PC-3 (cell line): ENCODE measurements at regions not wholly inside any gene's neighbourhood (a gene's known extent, or its start where the extent isn't known, plus 50 kb on each side); places are given as distances from the start of the nearest gene placed in this dataset.

Experiments used
- ATAC-seq: fragments of 200-7000 bp; cut with Tn5 transposase; 2 replicates; pipeline ENCODE4 v1.9.1; 2020; ENCODE audit warnings: mild to moderate bottlenecking, moderate library complexity
- BruUV-seq: library from RNA; stranded (reverse); fragments of 400-500 nt; replicated peaks from 2 replicates; lab custom pipeline; 2021; lab: Mats Ljungman, UMichigan
- CTCF ChIA-PET: fragments of 300-600 bp; sonication (Branson Sonifier 250); formaldehyde crosslinking; loops from one replicate; lab custom pipeline; 2022; ENCODE audit warnings: antibody characterized with exemption; lab: Charles Lee
- POLR2A ChIA-PET: fragments of 300-600 bp; sonication (Branson Sonifier 250); formaldehyde crosslinking; loops from one replicate; lab custom pipeline; 2022; ENCODE audit warnings: antibody characterized with exemption; ENCODE audit not compliant: unreplicated experiment; lab: Charles Lee
- DNase-seq: peaks from one replicate; pipeline ENCODE4 v3.0.0-alpha.2; 2015
- H2AFZ ChIP-seq: fragments of 300-600 bp; sonication (generic); 2 replicates; pipeline ENCODE4 v1.6.0; 2016; ENCODE audit warnings: antibody characterized with exemption, low read length
- H3F3A ChIP-seq: fragments of 300-600 bp; sonication (generic); one replicate; pipeline ENCODE4 v1.6.0; 2017; ENCODE audit warnings: antibody characterized with exemption, low read length, control low read depth, mild to moderate bottlenecking; ENCODE audit not compliant: unreplicated experiment
- H3K27ac ChIP-seq: fragments of 300-600 bp; sonication (generic); 2 replicates; pipeline ENCODE4 v1.5.1; 2016; ENCODE audit warnings: mild to moderate bottlenecking, low read length
- H3K27me3 ChIP-seq: fragments of 300-600 bp; sonication (generic); 2 replicates; pipeline ENCODE4 v1.6.1; 2016; ENCODE audit warnings: low read length, mixed read lengths
- H3K36me3 ChIP-seq: fragments of 300-600 bp; sonication (generic); 2 replicates; pipeline ENCODE4 v1.6.1; 2016; ENCODE audit warnings: low read depth, mixed run types, low read length, mixed read lengths
- H3K4me1 ChIP-seq: fragments of 300-600 bp; sonication (generic); 2 replicates; pipeline ENCODE4 v1.5.1; 2016; ENCODE audit warnings: low read length; ENCODE audit not compliant: insufficient read depth
- H3K4me2 ChIP-seq: fragments of 300-600 bp; sonication (generic); 2 replicates; pipeline ENCODE4 v1.6.0; 2016; ENCODE audit warnings: low read length
- H3K4me3 ChIP-seq: fragments of 300-600 bp; sonication (generic); 2 replicates; pipeline ENCODE4 v1.5.1; 2016; ENCODE audit warnings: mild to moderate bottlenecking, low read length, mixed read lengths
- H3K79me2 ChIP-seq: fragments of 300-600 bp; sonication (generic); 2 replicates; pipeline ENCODE4 v1.6.1; 2017; ENCODE audit warnings: low read length, mixed read lengths
- H3K9ac ChIP-seq: fragments of 300-600 bp; sonication (generic); 2 replicates; pipeline ENCODE4 v1.6.0; 2016; ENCODE audit warnings: mild to moderate bottlenecking, low read length
- H3K9me2 ChIP-seq: fragments of 300-600 bp; sonication (generic); replicated peaks from 2 replicates; pipeline ENCODE4 v1.6.1; 2016; ENCODE audit warnings: mixed run types, low read length, mixed read lengths
- H3K9me3 ChIP-seq: fragments of 300-600 bp; sonication (generic); 2 replicates; pipeline ENCODE4 v1.6.1; 2016; ENCODE audit warnings: low read length, mixed read lengths
- H4K20me1 ChIP-seq: fragments of 300-600 bp; sonication (generic); 2 replicates; pipeline ENCODE4 v1.6.1; 2016; ENCODE audit warnings: low read length, mixed read lengths
- EZH2 ChIP-seq: fragments of 300-600 bp; sonication (generic); IDR thresholded peaks from one replicate; pipeline ENCODE4 v1.6.1; 2017; ENCODE audit warnings: antibody characterized with exemption, mild to moderate bottlenecking, low read length; ENCODE audit not compliant: unreplicated experiment
- EZH2phosphoT487 ChIP-seq: fragments of 300-600 bp; sonication (generic); IDR thresholded peaks from 2 replicates; pipeline ENCODE4 v1.6.1; 2018; ENCODE audit warnings: mild to moderate bottlenecking, antibody characterized with exemption, low read length, borderline replicate concordance
- intact Hi-C: fragments of 100-400 bp; cut with micrococcal nuclease; formaldehyde crosslinking; loops from 2 replicates; pipeline ENCODE4 v1.9.0; 2023
- TF ChIP-seq, protein P1 (sequence below): fragments of 300-600 bp; sonication (generic); conservative IDR thresholded peaks from 2 replicates; pipeline ENCODE4 v1.5.1; 2017; ENCODE audit warnings: antibody characterized with exemption, low read depth, mild to moderate bottlenecking, low read length

DNA sequence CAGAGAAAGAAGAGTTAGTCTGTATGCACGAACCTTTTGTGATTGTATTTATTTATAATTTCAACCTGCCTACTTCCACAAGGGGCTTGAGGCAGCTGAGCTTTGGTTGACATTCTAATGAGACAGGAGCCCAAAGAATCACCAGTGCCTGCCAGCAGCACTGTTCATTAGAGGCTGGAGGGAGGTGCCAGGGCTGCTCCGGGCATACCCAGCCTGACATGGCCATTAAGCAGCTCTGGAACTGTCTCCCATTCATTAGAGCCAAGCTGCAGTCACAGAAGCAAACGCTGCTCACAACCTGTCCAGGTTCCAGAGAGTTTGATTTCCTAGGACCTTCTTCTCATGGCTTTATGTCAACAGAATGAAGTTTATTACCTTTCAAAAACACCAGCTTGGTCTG lies 425.5 kb downstream of the RFC3 start:
- TF ChIP-seq EZH2phosphoT487, result no peak
- TF ChIP-seq, protein P1, sequence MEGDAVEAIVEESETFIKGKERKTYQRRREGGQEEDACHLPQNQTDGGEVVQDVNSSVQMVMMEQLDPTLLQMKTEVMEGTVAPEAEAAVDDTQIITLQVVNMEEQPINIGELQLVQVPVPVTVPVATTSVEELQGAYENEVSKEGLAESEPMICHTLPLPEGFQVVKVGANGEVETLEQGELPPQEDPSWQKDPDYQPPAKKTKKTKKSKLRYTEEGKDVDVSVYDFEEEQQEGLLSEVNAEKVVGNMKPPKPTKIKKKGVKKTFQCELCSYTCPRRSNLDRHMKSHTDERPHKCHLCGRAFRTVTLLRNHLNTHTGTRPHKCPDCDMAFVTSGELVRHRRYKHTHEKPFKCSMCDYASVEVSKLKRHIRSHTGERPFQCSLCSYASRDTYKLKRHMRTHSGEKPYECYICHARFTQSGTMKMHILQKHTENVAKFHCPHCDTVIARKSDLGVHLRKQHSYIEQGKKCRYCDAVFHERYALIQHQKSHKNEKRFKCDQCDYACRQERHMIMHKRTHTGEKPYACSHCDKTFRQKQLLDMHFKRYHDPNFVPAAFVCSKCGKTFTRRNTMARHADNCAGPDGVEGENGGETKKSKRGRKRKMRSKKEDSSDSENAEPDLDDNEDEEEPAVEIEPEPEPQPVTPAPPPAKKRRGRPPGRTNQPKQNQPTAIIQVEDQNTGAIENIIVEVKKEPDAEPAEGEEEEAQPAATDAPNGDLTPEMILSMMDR, result no peak
- TF ChIP-seq EZH2, result no peak
- no TSS peak for BruUV-seq
- H3K4me3 ChIP-seq, result no peak overlapping the region
- H3K9ac ChIP-seq, result no peak overlapping the region
- no peaks in the 10 kb centered on the region for H3F3A ChIP-seq
- no peak for ATAC-seq
- H3K9me2 ChIP-seq, result no peaks in the 10 kb centered on the region
- peaks cover 25% of the 10 kb centered on the region for H3K4me1 ChIP-seq
- POLR2A ChIA-PET, result no interaction called here
- H3K36me3 ChIP-seq, result no peaks in the 10 kb centered on the region
- no peak overlapping the region for H3K27ac ChIP-seq
- CTCF ChIA-PET, result no interaction called here
- DNase-seq, result no peak
- no peaks in the 10 kb centered on the region for H4K20me1 ChIP-seq
- no peak overlapping the region for H2AFZ ChIP-seq
- H3K9me3 ChIP-seq, result no peaks in the 10 kb centered on the region
- no peaks in the 10 kb centered on the region for H3K79me2 ChIP-seq
- H3K27me3 ChIP-seq, result no peaks in the 10 kb centered on the region
- intact Hi-C loops, result no loop called here
- no peak overlapping the region for H3K4me2 ChIP-seq

DNA sequence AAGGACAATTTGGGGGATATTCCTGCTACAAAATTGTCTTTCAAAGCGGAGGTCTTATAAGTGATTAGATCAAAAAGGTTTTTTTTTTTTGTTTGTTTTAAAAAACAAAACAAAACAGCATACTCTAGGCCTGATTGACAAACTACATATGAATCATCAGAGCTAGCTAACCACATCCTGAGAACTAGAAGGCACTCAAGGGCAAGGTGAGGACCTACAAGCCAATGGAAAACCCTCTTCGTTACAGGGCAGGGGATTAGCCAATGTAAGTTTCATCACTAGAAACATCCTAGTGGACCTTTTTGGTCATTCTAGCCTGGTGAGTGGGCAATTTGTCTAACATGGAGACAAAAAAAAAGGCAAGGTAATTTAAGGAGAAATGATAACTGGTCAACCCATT lies 428.6 kb downstream of the RFC3 start:
- Histone ChIP-seq H3K9me2 (no peaks in the 10 kb centered on the region), H3K27ac (peak overlapping the region; percentile 60), H3K4me2 (peak overlapping the region; percentile 60), H4K20me1 (no peaks in the 10 kb centered on the region), H3K79me2 (no peaks in the 10 kb centered on the region), H3F3A (no peaks in the 10 kb centered on the region), H3K36me3 (no peaks in the 10 kb centered on the region), H2AFZ (no peak overlapping the region), H3K9ac (no peak overlapping the region), H3K9me3 (no peaks in the 10 kb centered on the region), H3K27me3 (no peaks in the 10 kb centered on the region), H3K4me1 (peaks cover 25% of the 10 kb centered on the region), H3K4me3 (no peak overlapping the region)
- ChIA-PET POLR2A (no interaction called here), CTCF (no interaction called here)
- TF ChIP-seq, protein P1, result no peak
- TF ChIP-seq EZH2phosphoT487 (no peak), EZH2 (no peak)
- ATAC-seq, result peak; percentile 95
- intact Hi-C loops, result loop anchor here (5.0 kb wide), 1 partner anchor 216 kb away; no protein-coding TSS in a partner anchor
- peak; percentile 74 for DNase-seq
- BruUV-seq, result no TSS peak

DNA sequence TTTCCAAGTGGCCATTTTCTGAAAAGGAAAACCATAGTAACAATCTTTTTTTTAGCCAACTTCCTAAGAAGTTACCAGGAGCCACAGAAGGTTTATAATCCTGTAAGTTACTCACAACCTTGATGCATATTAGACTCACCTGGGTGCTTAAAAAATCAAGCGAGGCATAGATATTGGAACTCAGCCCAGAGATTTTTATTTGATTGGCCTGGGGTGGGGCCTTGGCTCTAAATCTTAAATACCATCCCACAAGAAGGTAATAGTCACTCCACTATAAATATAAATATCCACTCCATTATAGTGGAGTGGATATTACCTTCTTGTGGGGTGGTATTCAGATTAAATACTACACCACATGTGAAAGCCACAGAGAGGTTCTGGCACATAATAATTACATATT lies 429.6 kb downstream of the RFC3 start:
- ATAC-seq (peak; percentile 57), DNase-seq (peak; percentile 85)
- no peaks in the 10 kb centered on the region for H4K20me1 ChIP-seq
- H3K9me3 ChIP-seq, result no peaks in the 10 kb centered on the region
- ChIA-PET POLR2A (no interaction called here), CTCF (no interaction called here)
- H3K9ac ChIP-seq, result no peak overlapping the region
- H3K36me3 ChIP-seq, result no peaks in the 10 kb centered on the region
- intact Hi-C loops, result loop anchor here (5.0 kb wide), 1 partner anchor 215 kb away; no protein-coding TSS in a partner anchor
- no peak overlapping the region for H2AFZ ChIP-seq
- TF ChIP-seq, protein P1, result no peak
- TF ChIP-seq EZH2phosphoT487, result no peak
- no peak for TF ChIP-seq EZH2
- H3K9me2 ChIP-seq, result no peaks in the 10 kb centered on the region
- H3K27ac ChIP-seq, result peak overlapping the region; percentile 60
- BruUV-seq, result no TSS peak
- no peaks in the 10 kb centered on the region for H3F3A ChIP-seq
- peaks cover 25% of the 10 kb centered on the region for H3K4me1 ChIP-seq
- no peaks in the 10 kb centered on the region for H3K27me3 ChIP-seq
- no peak overlapping the region for H3K4me3 ChIP-seq
- H3K79me2 ChIP-seq, result no peaks in the 10 kb centered on the region
- peak overlapping the region; percentile 9; the same call in 1 of the 2 replicates for H3K4me2 ChIP-seq
